Astrocyte of the spinal cord (primary cell): ENCODE measurements at regions not wholly inside any gene's neighbourhood (a gene's known extent, or its start where the extent isn't known, plus 50 kb on each side); places are given as distances from the start of the nearest gene placed in this dataset.
A peak's percentile ranks its signal among the peaks of the same experiment; 100 is the strongest.
"Not testable (repeated sequence)": the region's sequence is repeated elsewhere in the genome, so short reads cannot be mapped to it uniquely, and the experiment has no call there.

Source experiments
- DNase-seq: peaks from one replicate; pipeline ENCODE4 v3.0.0; 2011; ENCODE audit warnings: low read depth, low spot score
- H3K4me3 ChIP-seq: 2 replicates; pipeline ENCODE4 v1.5.1; 2011; ENCODE audit warnings: low read depth, mild to moderate bottlenecking, low read length, moderate library complexity
- in situ Hi-C: cut with HindIII; loops from 2 replicates; pipeline ENCODE4 v1.10.0; 2017; ENCODE audit warnings: low sequenced_read_pairs
- TF ChIP-seq, protein P1 (sequence below): IDR thresholded peaks from 2 replicates; pipeline ENCODE4 v1.5.1; 2012; ENCODE audit warnings: low read depth, mild to moderate bottlenecking, low read length, inconsistent platforms

DNA sequence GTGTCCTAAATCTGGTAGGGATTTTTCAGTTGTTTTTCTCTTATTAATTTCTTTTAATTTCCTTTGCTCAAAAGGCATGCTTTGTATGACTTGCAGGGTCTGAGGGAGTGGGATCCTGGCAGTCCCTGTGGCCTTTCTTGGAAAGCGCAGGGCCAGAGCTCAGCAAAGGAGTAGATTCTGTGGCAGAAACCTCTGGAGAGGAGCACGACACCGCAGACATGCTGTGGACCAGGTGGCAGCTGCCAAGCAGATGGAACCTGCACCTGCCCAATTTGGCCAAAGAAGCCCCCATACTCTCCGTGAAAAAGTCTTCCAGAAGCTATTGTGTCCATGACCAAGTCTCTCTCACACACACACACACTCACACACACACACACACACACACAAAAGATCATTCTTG is 78.9 kb upstream of the FGF3 start:
- no peak for DNase-seq
- TF ChIP-seq, protein P1, sequence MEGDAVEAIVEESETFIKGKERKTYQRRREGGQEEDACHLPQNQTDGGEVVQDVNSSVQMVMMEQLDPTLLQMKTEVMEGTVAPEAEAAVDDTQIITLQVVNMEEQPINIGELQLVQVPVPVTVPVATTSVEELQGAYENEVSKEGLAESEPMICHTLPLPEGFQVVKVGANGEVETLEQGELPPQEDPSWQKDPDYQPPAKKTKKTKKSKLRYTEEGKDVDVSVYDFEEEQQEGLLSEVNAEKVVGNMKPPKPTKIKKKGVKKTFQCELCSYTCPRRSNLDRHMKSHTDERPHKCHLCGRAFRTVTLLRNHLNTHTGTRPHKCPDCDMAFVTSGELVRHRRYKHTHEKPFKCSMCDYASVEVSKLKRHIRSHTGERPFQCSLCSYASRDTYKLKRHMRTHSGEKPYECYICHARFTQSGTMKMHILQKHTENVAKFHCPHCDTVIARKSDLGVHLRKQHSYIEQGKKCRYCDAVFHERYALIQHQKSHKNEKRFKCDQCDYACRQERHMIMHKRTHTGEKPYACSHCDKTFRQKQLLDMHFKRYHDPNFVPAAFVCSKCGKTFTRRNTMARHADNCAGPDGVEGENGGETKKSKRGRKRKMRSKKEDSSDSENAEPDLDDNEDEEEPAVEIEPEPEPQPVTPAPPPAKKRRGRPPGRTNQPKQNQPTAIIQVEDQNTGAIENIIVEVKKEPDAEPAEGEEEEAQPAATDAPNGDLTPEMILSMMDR = no peak
- in situ Hi-C loops = no loop called here
- no peak overlapping the region for H3K4me3 ChIP-seq

DNA sequence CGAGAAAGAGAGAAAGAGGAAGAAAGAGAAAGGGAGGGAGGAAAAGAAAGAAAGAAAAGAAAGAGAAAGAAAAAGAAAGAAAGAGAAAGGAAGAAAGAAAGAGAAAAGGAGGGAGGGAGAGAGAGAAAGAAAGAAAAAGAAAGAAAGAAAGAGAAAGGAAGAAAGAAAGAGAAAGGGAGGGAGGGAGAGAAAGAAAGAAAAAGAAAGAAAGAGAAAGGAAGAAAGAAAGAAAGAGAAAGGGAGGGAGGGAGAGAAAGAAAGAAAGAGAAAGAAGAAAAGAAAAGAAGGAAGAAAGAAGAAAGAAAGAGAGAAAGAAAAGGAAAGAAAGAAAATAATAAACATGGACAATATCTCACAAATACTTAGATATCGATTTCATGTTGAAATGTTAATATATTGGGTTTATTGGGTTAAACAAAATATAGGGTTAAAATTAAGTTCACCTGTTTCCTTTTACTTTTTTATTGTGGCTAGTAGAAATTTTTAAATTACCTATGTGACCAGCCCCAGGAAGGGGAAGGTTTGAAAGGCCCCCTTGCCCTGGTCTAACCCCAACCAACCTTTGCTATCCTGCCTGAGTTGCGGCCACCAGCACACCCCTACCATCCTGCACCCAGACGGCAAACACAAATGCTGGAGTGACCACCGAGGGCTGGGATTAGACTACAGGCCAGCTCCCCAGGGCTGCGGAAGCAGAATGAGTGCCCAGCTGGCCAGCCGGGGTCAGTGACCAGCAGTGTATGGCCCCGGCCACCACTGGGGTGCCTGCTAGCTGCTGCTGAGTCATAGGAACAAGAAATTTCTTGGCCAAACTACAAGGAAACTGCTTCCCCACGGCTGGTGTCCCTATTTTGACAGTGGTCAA is 81.0 kb upstream of the FGF3 start:
- H3K4me3 ChIP-seq = no peak overlapping the region
- in situ Hi-C loops = no loop called here
- TF ChIP-seq, protein P1 = no peak
- peak; percentile 43 for DNase-seq

DNA sequence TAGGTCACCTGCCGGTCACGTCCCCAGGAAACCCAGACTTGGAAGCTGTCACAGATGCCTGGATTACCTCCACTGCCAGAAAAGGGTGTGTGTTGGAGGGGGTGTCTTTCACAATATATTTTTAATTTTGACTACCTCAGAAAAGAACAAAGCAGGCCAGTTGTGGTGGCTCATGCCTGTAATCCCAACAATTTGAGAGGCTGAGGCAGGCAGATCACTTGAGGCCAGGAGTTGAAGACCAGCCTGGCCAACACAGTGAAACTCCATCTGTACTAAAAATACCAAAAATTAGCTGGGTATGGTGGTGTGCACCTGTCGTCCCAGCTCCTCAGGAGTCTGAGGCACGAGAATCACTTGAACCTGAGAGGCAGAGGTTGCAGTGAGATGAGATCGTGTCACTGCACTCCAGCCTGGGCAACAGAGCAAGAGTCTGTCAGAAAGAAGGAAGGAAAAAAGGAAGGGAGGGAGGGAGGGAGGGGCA is 81.6 kb upstream of the FGF3 start:
- DNase-seq, in situ Hi-C loops, H3K4me3 ChIP-seq: not testable (repeated sequence)

DNA sequence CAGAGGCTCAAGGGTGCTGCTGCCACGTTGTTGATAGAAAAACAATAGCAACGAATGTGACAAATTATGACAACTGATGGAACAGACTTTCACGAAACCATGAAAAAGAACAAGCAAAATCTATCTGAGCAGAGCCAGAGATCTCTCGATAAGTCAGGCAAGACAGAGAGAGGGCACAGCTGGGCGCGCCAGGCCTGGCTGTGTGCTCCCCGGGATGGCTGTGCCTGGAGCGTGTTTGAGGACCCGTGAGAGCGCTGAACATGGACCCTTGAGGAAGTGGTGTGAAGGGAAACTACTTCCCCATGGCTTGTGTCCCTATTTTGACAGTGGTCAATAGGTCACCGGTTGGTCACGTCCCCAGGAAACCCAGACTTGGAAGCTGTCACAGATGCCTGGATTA is 83.1 kb upstream of the FGF3 start:
- DNase-seq = no peak
- no peak overlapping the region for H3K4me3 ChIP-seq
- in situ Hi-C loops = no loop called here
- TF ChIP-seq, protein P1 = no peak

DNA sequence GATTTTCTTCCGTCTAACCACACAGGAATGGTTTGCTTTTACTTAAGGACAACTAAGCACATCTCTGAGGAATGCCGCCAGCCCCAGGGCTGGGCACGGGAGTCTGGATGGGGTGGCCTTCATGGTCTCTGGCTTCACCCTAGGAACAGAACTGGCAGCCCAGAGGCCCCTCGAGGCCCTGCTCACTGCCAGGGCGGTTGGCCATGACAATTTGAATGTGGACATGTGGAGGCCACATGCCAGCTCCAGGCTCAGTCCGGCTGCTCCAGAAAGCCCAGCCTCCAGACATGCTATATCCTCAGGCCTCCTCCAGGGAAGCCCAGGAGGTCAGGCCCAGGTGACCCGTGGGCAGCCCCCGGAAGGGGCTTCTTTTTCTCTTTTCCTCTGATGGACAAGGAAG is 84.0 kb upstream of the FGF3 start:
- in situ Hi-C loops = no loop called here
- TF ChIP-seq, protein P1 = no peak
- H3K4me3 ChIP-seq = no peak overlapping the region
- no peak for DNase-seq

DNA sequence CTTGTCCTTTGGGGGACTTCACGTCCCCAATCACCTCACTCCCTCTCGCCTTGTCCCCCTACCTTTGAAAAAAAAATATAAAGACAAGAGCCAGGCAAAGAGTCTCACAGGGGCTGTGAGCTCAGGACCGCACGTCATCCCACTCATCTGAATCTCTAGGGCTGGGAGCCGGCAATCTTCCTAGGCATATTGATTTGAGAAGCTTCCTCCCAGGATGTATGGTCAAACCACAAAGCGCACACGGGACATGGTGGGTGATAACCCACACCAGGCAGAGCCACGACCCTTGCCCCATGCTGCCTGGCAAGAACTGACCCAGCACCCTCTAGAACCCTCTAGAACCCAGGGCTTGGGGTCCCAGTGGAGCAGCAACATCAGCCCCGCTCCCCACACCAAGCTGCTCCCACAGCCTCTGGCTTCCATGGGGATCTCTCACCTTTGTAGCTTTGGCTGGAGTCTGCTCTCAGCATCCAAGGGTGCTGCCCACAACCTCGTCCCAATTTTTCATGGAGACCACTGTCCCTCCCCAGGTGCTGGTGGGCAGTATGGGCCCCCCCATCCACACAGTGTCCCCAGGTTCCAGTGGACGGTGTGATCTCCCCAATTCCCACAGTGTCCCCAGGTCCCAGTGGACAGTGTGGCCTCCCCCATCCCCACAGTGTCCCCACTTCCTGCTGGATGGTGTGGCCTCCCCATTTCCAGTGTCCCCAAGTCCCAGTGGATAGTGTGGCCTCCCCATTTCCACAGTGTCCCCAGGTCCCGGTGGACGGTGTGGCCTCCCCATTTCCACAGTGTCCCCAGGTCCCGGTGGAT is 85.2 kb upstream of the FGF3 start:
- no peak for DNase-seq
- in situ Hi-C loops = no loop called here
- no peak overlapping the region for H3K4me3 ChIP-seq
- TF ChIP-seq, protein P1 = no peak
